GM21423 (cell line): ENCODE measurements at regions not wholly inside any gene's neighbourhood (a gene's known extent, or its start where the extent isn't known, plus 50 kb on each side); places are given as distances from the start of the nearest gene placed in this dataset.
"Not testable (repeated sequence)": the region's sequence is repeated elsewhere in the genome, so short reads cannot be mapped to it uniquely, and the experiment has no call there.

ENCODE experiments used
- ATAC-seq: cut with Tn5 transposase; IDR thresholded peaks from one replicate; pipeline ENCODE4 v1.9.1; 2021; ENCODE audit warnings: mild to moderate bottlenecking, moderate library complexity; ENCODE audit not compliant: unreplicated experiment

- ATAC-seq, result no peak
Observed at GRCh38 chr18:39480494-39481195, 1915.0 kb upstream of the CELF4 start.

- ATAC-seq, result no peak
Observed at GRCh38 chr18:39464006-39464405, 1898.4 kb upstream of the CELF4 start.

GRCh38 chr18:39462436-39462835 lies 1896.8 kb upstream of the CELF4 start:
- ATAC-seq, result no peak

- no peak for ATAC-seq
Observed at GRCh38 chr18:39460136-39460535, 1894.5 kb upstream of the CELF4 start.

DNA sequence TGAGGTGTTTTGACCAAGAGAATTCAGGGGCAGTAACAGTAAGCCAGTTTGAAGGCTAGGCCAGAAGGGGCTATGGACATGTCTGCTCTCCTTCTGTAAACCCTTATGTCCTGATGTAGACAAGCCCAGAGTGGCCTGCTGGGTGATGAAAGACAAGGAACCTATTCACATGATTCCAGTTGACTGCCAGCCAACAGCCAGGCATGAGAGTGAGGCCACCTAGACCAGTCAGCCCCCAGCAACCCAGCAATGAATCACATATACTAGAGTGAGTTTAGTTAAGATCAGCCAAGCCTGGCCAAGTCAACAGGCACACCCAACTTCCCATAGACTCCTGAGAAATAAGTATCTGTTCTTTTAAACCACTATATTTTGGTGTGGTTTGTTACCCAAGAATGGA lies 1889.7 kb upstream of the CELF4 start:
- ATAC-seq, result no peak

GRCh38 chr18:39454866-39455265 lies 1889.3 kb upstream of the CELF4 start:
- no peak for ATAC-seq

DNA sequence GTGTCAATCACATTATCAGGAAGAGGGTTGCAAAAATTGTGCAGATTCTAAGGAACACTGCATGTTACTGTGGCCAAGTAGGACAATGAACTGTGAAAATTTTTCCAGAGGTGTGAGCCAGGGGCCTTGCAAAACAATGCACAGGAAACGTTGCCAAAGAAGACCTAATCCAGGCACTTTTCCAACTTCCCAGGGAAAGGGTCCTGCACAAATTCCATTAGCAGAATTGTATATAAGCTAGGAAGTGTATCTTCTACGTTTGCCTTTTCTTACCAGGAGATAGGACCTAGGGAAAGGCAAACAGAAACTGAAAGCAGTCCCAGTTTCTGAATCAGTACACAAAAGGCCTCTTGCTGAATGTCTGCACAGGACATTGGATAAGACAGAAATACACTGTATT lies 1888.3 kb upstream of the CELF4 start:
- ATAC-seq, result no peak

DNA sequence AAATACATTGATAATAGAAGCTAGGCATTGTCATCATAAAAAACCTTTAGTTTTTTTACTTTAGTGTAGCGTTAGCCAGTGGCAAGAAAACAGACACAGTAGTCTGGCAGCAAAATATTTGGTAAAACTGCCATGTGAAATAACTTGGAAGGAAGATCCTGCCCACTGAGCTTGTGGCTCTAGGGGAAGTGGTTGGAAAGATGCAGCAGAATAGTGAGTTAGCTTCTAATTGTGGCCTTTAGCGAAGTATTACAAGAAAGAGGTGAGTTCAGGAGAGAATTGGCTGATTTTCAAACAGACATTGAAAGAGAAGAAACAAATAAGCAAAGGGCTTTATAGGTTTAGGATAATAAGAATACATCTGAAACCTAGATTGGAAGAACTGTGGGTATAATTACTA lies 1887.8 kb upstream of the CELF4 start:
- ATAC-seq, result no peak

- no peak for ATAC-seq
Observed at GRCh38 chr18:39450958-39451357, 1885.4 kb upstream of the CELF4 start.

GRCh38 chr18:39449566-39449965 lies 1884.0 kb upstream of the CELF4 start:
- ATAC-seq, result no peak

DNA sequence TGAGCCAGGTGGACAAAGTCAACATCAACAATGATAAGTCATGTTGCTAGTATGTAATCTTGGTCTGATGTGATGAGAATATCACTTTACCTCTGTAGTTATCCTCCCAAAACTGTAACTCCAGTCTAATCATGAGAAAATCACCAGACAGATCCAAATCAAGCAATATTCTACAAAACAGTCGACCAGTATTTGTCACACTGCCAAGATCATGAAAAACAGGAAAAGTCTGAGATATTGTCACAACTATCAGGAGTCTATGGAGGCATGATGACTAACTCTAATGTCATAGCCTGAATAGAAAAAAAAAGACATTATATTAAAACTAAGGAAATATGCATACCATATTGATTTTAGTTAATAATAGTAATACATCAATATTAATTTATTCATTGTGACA lies 1883.3 kb upstream of the CELF4 start:
- no peak for ATAC-seq

- not testable (repeated sequence) for ATAC-seq
Observed at GRCh38 chr18:39444957-39445356, 1879.4 kb upstream of the CELF4 start.

DNA sequence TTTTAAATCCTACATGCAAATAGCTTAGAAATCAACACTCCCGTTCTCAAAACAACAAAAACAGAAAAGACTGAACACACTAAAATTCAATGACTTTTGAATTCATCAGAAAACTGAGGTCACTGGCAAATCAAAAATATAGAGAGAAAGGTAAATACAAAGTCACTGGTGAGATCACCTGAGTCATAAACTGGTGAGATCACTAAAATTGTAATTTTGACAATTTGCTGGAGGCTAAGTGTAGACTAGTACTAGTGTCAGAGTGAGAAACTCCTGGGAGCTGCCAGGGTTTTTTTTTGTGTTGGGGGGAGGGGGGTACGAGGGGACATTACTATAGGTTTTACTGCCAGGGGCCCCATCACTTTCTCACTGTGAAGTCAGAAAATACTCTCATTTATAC lies 1876.0 kb upstream of the CELF4 start:
- no peak for ATAC-seq

DNA sequence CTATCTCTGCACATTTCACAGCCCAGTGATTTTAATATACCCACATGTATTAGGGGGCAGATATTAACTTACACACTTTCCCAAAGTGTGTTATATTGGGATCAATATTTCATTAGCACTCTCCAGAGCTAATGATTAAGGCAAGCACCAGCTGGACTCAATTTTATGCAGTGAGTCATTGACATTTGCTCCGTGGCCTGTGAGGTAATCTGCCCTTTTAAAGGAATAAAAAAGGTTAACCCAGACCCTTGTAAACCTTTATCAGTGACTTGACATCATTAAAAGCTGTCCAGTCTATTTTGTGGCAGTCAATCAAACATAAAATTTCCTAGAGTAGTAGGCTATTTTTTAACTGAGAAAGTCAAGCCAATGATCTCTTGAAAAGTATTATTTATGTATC lies 1870.4 kb upstream of the CELF4 start:
- no peak for ATAC-seq

DNA sequence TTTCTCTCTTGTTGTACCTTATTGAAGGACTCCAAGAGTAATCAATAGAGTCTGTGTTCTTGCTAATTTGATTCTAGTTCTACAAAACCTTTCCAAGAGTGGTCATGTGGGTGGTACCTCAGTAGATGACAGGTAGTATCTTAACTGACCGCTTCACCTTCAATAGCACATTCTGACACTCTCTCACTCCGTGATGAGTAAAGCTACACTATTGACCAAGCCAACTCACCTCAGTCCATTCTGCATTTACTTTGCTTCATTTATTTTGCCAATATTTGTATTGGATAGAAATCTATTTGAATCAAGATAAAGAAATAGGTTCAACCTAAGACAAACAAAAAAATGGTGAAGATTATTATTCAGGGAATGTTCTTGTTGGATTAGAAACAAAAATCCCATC lies 1869.6 kb upstream of the CELF4 start:
- ATAC-seq, result no peak

DNA sequence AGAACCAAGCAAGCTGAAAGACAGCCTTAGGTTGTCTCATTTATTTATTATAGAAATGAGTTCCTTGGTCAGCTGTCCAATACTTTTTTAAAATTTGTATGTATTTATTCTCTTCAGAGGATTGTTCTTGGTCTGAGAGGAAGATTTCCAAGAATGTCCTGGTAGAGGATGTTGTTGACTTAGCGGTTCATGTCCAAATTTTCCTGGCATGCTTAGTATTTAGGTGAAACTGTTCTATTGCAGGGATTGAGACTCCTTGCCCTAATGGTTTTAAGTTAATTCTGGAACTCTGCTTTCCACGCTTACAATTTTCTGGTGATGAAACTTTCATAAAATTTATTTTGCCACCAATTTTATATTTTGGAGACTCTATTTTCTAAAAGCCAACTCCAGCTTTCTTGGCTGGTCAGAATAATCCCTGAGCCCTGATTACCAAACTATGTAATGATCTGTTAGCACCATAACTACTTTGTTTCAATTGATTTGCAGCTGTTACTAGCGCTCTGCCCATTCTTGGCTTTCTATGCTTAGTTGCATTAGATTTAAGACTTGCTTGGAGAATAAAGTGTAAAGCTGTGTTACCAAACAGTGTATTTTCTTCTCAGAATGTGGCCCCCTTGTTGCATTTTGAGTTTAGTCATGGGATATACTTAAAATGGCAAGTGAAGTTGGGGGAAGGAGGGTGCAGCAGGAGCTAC lies 1868.8 kb upstream of the CELF4 start:
- ATAC-seq, result no peak

- ATAC-seq, result no peak
Observed at GRCh38 chr18:39425172-39425850, 1859.7 kb upstream of the CELF4 start.

DNA sequence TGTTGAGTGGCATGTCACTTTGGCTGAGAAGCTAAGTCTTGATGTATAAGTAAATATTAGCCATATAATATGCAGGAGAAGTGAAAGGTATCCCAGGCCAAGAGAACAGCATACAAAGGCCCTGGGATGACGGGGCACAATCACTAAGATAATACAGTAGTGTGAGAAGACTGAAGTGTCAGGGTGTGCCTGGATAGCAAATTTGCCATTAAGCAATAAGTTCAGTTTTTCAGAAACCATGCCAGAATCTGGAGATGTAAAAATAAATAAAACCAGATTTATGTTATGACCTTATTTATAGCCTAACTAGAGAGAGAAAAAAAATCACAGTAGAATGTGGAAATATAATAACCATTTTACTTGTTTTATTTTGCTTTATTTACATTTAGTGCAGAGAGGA lies 1858.7 kb upstream of the CELF4 start:
- ATAC-seq, result no peak

GRCh38 chr18:39421276-39421675 lies 1855.7 kb upstream of the CELF4 start:
- no peak for ATAC-seq

- ATAC-seq, result no peak
Observed at GRCh38 chr18:39419315-39419714, 1853.7 kb upstream of the CELF4 start.

GRCh38 chr18:39415471-39415870 lies 1849.9 kb upstream of the CELF4 start:
- no peak for ATAC-seq

GRCh38 chr18:39414009-39414700 lies 1848.6 kb upstream of the CELF4 start:
- no peak for ATAC-seq
